HEK293 (cell line): ENCODE measurements at regions not wholly inside any gene's neighbourhood (a gene's known extent, or its start where the extent isn't known, plus 50 kb on each side); places are given as distances from the start of the nearest gene placed in this dataset.

Experiments
- CTCF ChIA-PET: fragments of 350-600 bp; formaldehyde crosslinking; extraction: SDS; loops from one replicate; lab custom pipeline; 2021; ENCODE audit warnings: antibody characterized with exemption; lab: Yijun Ruan, JAX
- POLR2A ChIA-PET: fragments of 300-600 bp; formaldehyde crosslinking; extraction: SDS; loops from one replicate; lab custom pipeline; 2020; ENCODE audit warnings: antibody characterized with exemption, inconsistent platforms; lab: Yijun Ruan, JAX
- H3K27ac ChIP-seq: fragments of 200-500 bp; sonication (Bioruptor generic); 2 replicates; pipeline ENCODE4 v1.5.1; 2014; ENCODE audit warnings: low read depth, low read length, control low read depth, inconsistent platforms; ENCODE audit errors: extremely low read depth
- H3K36me3 ChIP-seq, 2 experiments: fragments of 200-500 bp in 1 of 2; sonication (Bioruptor generic) in 1 of 2; 1 replicate in 1 of 2; 2 replicates in 1 of 2; pipeline ENCODE4 v1.5.1; 2014 to 2017; ENCODE audit warnings: inconsistent platforms in 2 of 2, low read length in 2 of 2; ENCODE audit not compliant: control insufficient read depth in 2 of 2, insufficient read depth in 1 of 2
- H3K4me1 ChIP-seq: fragments of 200-500 bp; sonication (Bioruptor generic); 2 replicates; pipeline ENCODE4 v1.5.1; 2014; ENCODE audit warnings: mild to moderate bottlenecking, low read length, inconsistent platforms; ENCODE audit not compliant: control insufficient read depth, insufficient read depth
- H3K4me3 ChIP-seq: 2 replicates; pipeline ENCODE4 v1.5.1; 2011; ENCODE audit warnings: low read depth, mild to moderate bottlenecking, control low read depth, low read length, moderate library complexity
- H3K9me3 ChIP-seq: fragments of 200-500 bp; sonication (Bioruptor generic); 2 replicates; pipeline ENCODE4 v1.5.1; 2014; ENCODE audit warnings: low read depth, low read length, inconsistent platforms; ENCODE audit not compliant: control insufficient read depth, insufficient read depth
- BCL11B ChIP-seq: fragments of 450-650 bp; formaldehyde crosslinking; IDR thresholded peaks from 2 replicates; pipeline ENCODE4 v1.5.1; 2016; ENCODE audit warnings: low read depth, missing biosample characterization, missing genetic modification characterization
- KLF1 ChIP-seq: fragments of 450-650 bp; formaldehyde crosslinking; IDR thresholded peaks from 2 replicates; pipeline ENCODE4 v1.5.1; 2016; ENCODE audit warnings: missing biosample characterization, missing genetic modification characterization
- MYNN ChIP-seq: fragments of 450-650 bp; formaldehyde crosslinking; IDR thresholded peaks from 2 replicates; pipeline ENCODE4 v1.5.1; 2016; ENCODE audit warnings: missing biosample characterization, missing genetic modification characterization, borderline replicate concordance
- TCF7L2 ChIP-seq: IDR thresholded peaks from 2 replicates; pipeline ENCODE4 v1.6.1; 2011; ENCODE audit warnings: low read depth, mild to moderate bottlenecking, inconsistent platforms, low read length, moderate library complexity, borderline replicate concordance
- YY1 ChIP-seq: fragments of 450-650 bp; formaldehyde crosslinking; IDR thresholded peaks from 2 replicates; pipeline ENCODE4 v1.5.1; 2018; ENCODE audit warnings: missing biosample characterization, missing genetic modification characterization
- ZFP3 ChIP-seq: fragments of 450-650 bp; formaldehyde crosslinking; IDR thresholded peaks from 2 replicates; pipeline ENCODE4 v1.5.1; 2016; ENCODE audit warnings: low read depth, missing biosample characterization, missing genetic modification characterization
- ZFP69B ChIP-seq: fragments of 450-650 bp; formaldehyde crosslinking; IDR thresholded peaks from 2 replicates; pipeline ENCODE4 v1.5.1; 2016; ENCODE audit warnings: missing biosample characterization, missing genetic modification characterization
- ZIC2 ChIP-seq: fragments of 450-650 bp; formaldehyde crosslinking; IDR thresholded peaks from 2 replicates; pipeline ENCODE4 v1.5.1; 2016; ENCODE audit warnings: missing biosample characterization, missing genetic modification characterization
- ZNF10 ChIP-seq: fragments of 450-650 bp; formaldehyde crosslinking; IDR thresholded peaks from 2 replicates; pipeline ENCODE4 v1.5.1; 2017; ENCODE audit warnings: missing biosample characterization, missing genetic modification characterization
- ZNF24 ChIP-seq: fragments of 450-650 bp; formaldehyde crosslinking; IDR thresholded peaks from 2 replicates; pipeline ENCODE4 v1.5.1; 2016; ENCODE audit warnings: missing biosample characterization, missing genetic modification characterization
- ZNF521 ChIP-seq: fragments of 450-650 bp; formaldehyde crosslinking; IDR thresholded peaks from 2 replicates; pipeline ENCODE4 v1.5.1; 2017; ENCODE audit warnings: missing biosample characterization, mild to moderate bottlenecking, missing genetic modification characterization
- ZNF621 ChIP-seq: fragments of 450-650 bp; formaldehyde crosslinking; IDR thresholded peaks from 2 replicates; pipeline ENCODE4 v1.5.1; 2017; ENCODE audit warnings: missing biosample characterization, missing genetic modification characterization
- ZNF624 ChIP-seq: fragments of 450-650 bp; formaldehyde crosslinking; IDR thresholded peaks from 2 replicates; pipeline ENCODE4 v1.5.1; 2017; ENCODE audit warnings: missing biosample characterization, missing genetic modification characterization
- ZNF629 ChIP-seq: fragments of 450-650 bp; formaldehyde crosslinking; IDR thresholded peaks from 2 replicates; pipeline ENCODE4 v1.5.1; 2017; ENCODE audit warnings: missing biosample characterization, missing genetic modification characterization
- ZNF658 ChIP-seq: fragments of 450-650 bp; formaldehyde crosslinking; IDR thresholded peaks from 2 replicates; pipeline ENCODE4; 2016; ENCODE audit warnings: missing biosample characterization, missing genetic modification characterization
- ZNF677 ChIP-seq: fragments of 450-650 bp; IDR thresholded peaks from 2 replicates; pipeline ENCODE4 v1.5.0; 2018; ENCODE audit warnings: missing biosample characterization, mild to moderate bottlenecking, missing genetic modification characterization, moderate library complexity
- ZNF777 ChIP-seq: fragments of 450-650 bp; formaldehyde crosslinking; IDR thresholded peaks from 2 replicates; pipeline ENCODE4 v1.5.1; 2017; ENCODE audit warnings: missing biosample characterization, missing genetic modification characterization, borderline replicate concordance
- ZNF830 ChIP-seq: fragments of 450-650 bp; IDR thresholded peaks from 2 replicates; pipeline ENCODE4 v1.5.0; 2018; ENCODE audit warnings: missing biosample characterization, missing genetic modification characterization, low read depth, mild to moderate bottlenecking, moderate library complexity
- TF ChIP-seq, protein P1 (sequence below): fragments of 450-650 bp; formaldehyde crosslinking; IDR thresholded peaks from 2 replicates; pipeline ENCODE4 v1.5.1; 2016; ENCODE audit warnings: missing biosample characterization, missing genetic modification characterization
- TF ChIP-seq, protein P2 (sequence below): fragments of 450-650 bp; IDR thresholded peaks from 2 replicates; pipeline ENCODE4 v1.5.1; 2018; ENCODE audit warnings: missing biosample characterization, mild to moderate bottlenecking, missing genetic modification characterization

DNA sequence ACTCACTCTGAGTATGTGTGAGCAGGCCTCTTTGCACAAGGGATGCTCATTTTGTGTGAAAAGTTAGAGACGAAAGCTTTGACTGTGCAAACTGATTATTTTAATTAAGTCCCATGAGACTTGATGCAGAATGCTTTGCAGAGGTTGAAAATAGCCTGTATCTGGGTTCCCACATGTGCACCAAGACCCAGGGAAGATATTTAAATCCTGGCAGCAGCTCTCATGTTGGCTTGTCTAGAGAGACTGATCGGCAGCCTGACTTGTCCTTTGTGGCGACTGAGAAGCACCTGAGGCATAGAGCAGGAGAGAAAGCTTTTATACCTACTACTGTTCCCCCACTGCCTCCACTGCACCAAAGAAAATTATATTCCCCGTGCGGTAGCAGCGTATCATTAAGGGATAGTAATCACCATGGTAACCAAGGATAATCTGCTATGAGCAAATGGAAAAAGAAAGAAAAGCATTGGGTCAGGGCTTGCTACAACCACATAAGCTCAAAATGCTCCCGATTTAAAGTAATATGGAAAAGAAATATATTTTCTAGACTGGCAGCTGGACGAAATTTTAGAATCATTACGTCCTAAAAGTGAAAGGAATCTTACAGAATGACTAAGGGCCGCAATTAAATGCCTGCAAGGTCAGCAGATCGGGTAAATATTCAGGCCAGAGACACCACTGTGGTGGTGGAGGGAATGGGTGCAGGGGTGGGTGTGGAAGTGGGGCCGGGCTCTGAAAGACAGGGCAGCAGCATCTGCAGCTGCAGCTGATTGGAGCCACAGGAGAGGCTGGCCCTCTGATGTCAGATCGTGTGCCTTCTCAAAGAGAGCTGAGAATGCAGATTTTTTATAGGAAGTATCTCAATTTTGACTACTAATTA is 135.3 kb upstream of the EPB41L4A start:
- ChIA-PET POLR2A (no interaction called here), CTCF (interaction anchor here (0.6 to 15.0 kb wide), 5 partner anchors 135 to 1058 kb away, joined by 3 to 138 read pairs (median 3); no protein-coding TSS in a partner anchor)
- H3K4me3 ChIP-seq: no peak overlapping the region
- TF ChIP-seq, protein P1, sequence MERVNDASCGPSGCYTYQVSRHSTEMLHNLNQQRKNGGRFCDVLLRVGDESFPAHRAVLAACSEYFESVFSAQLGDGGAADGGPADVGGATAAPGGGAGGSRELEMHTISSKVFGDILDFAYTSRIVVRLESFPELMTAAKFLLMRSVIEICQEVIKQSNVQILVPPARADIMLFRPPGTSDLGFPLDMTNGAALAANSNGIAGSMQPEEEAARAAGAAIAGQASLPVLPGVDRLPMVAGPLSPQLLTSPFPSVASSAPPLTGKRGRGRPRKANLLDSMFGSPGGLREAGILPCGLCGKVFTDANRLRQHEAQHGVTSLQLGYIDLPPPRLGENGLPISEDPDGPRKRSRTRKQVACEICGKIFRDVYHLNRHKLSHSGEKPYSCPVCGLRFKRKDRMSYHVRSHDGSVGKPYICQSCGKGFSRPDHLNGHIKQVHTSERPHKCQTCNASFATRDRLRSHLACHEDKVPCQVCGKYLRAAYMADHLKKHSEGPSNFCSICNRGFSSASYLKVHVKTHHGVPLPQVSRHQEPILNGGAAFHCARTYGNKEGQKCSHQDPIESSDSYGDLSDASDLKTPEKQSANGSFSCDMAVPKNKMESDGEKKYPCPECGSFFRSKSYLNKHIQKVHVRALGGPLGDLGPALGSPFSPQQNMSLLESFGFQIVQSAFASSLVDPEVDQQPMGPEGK (tag by site-specific recombination): no peak
- TF ChIP-seq ZNF830 (tag by site-specific recombination) (no peak), ZNF677 (tag by site-specific recombination) (no peak), ZNF24 (tag by site-specific recombination) (no peak), KLF1 (tag by site-specific recombination) (no peak), YY1 (no peak), ZNF624 (no peak), TCF7L2 (no peak), ZFP3 (tag by site-specific recombination) (no peak), ZIC2 (tag by site-specific recombination) (no peak), BCL11B (no peak), MYNN (tag by site-specific recombination) (no peak), ZNF777 (tag by site-specific recombination) (no peak), ZNF521 (no peak), ZNF629 (no peak), ZNF10 (tag by site-specific recombination) (no peak), ZNF658 (tag by site-specific recombination) (no peak), ZNF621 (tag by site-specific recombination) (no peak)
- TF ChIP-seq, protein P2, sequence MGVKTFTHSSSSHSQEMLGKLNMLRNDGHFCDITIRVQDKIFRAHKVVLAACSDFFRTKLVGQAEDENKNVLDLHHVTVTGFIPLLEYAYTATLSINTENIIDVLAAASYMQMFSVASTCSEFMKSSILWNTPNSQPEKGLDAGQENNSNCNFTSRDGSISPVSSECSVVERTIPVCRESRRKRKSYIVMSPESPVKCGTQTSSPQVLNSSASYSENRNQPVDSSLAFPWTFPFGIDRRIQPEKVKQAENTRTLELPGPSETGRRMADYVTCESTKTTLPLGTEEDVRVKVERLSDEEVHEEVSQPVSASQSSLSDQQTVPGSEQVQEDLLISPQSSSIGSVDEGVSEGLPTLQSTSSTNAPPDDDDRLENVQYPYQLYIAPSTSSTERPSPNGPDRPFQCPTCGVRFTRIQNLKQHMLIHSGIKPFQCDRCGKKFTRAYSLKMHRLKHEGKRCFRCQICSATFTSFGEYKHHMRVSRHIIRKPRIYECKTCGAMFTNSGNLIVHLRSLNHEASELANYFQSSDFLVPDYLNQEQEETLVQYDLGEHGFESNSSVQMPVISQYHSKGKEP: no peak
- H3K27ac ChIP-seq: no peak overlapping the region
- no peaks in the 10 kb centered on the region for H3K4me1 ChIP-seq
- H3K9me3 ChIP-seq: no peaks in the 10 kb centered on the region
- no peaks in the 10 kb centered on the region for H3K36me3 ChIP-seq

DNA sequence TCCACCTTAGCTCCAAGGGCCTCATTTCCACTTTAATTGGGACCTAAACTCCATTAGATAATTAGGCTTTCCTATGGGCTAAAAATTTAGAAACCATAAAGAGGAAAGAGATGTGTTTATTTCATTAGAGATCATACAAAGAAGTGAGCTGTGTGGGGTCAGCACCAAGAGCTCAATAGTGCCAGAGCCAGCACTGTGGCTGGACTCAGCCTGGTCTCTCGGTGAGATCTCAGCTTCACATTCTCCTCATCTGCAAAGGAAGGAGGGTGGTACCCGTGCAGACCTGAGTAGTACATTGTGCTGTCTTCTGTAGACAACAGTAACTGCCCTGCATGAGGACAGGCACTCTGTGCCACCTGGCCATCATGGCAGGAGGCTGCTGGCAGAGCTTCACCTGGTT is 136.1 kb upstream of the EPB41L4A start:
- Histone ChIP-seq H3K4me3 (no peak overlapping the region), H3K4me1 (no peaks in the 10 kb centered on the region), H3K9me3 (no peaks in the 10 kb centered on the region), H3K36me3 (no peaks in the 10 kb centered on the region), H3K27ac (no peak overlapping the region)
- no peak for TF ChIP-seq ZFP69B (tag by site-specific recombination)
- ChIA-PET POLR2A (no interaction called here), CTCF (interaction anchor here (0.6 to 15.0 kb wide), 3 partner anchors 134 to 1057 kb away, joined by 3 to 138 read pairs (median 3); no protein-coding TSS in a partner anchor)
